ENCODE measurements at regions not wholly inside any gene's neighbourhood (a gene's known extent, or its start where the extent isn't known, plus 50 kb on each side); places are given as distances from the start of the nearest gene placed in this dataset.

GRCh38 chr14:29061702-29062101, 295.1 kb downstream of the FOXG1 start:
- no peak for TF ChIP-seq POLR2A (IDR thresholded peaks at IDR 0.05)
- TF ChIP-seq, protein P1, sequence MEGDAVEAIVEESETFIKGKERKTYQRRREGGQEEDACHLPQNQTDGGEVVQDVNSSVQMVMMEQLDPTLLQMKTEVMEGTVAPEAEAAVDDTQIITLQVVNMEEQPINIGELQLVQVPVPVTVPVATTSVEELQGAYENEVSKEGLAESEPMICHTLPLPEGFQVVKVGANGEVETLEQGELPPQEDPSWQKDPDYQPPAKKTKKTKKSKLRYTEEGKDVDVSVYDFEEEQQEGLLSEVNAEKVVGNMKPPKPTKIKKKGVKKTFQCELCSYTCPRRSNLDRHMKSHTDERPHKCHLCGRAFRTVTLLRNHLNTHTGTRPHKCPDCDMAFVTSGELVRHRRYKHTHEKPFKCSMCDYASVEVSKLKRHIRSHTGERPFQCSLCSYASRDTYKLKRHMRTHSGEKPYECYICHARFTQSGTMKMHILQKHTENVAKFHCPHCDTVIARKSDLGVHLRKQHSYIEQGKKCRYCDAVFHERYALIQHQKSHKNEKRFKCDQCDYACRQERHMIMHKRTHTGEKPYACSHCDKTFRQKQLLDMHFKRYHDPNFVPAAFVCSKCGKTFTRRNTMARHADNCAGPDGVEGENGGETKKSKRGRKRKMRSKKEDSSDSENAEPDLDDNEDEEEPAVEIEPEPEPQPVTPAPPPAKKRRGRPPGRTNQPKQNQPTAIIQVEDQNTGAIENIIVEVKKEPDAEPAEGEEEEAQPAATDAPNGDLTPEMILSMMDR (IDR thresholded peaks at IDR 0.05): no peak
- no peaks in the 10 kb centered on the region for H3K9me3 ChIP-seq
- no peaks in the 10 kb centered on the region for H3K27me3 ChIP-seq
- 31% methylated on average over 2 of the region's 2 CpGs for WGBS (ENCODE audit: insufficient coverage, low coverage, low lambda C conversion rate, missing lambda C conversion rate)
- H3K4me3 ChIP-seq: no peak overlapping the region
- ATAC-seq: no peak
- no peak overlapping the region for H3K27ac ChIP-seq
- DNase-seq: no peak
- intact Hi-C loops (cut with DNase I): no loop called here
- H3K36me3 ChIP-seq: no peaks in the 10 kb centered on the region
- no peaks in the 10 kb centered on the region for H3K4me1 ChIP-seq

DNA sequence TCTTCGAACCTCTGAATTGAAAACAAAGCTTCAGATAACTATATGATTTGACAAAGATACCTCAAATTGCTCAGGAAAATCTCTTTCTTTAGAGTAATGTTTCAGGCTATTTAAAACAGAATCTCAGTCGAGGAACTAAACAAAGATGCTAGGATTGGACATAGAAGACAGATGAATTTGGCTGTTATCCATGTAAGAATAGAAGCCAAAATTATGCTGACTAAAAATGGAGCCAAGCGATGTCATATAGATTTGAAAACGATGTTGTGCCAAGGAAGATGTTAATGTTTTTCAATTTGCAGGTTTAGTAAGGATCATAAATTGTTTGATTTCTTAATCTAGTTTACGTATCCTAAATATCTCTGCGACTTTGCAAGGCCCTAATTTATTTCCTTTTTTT, 295.9 kb downstream of the FOXG1 start:
- 64% methylated on average over 6 of the region's 6 CpGs for WGBS (ENCODE audit: insufficient coverage, low coverage, low lambda C conversion rate, missing lambda C conversion rate)
- H3K9me3 ChIP-seq: no peaks in the 10 kb centered on the region
- ATAC-seq (no peak), DNase-seq (no peak)
- no peaks in the 10 kb centered on the region for H3K27me3 ChIP-seq
- intact Hi-C loops (cut with DNase I): no loop called here
- no peak overlapping the region for H3K4me3 ChIP-seq
- TF ChIP-seq, protein P1 (IDR thresholded peaks at IDR 0.05): no peak
- H3K36me3 ChIP-seq: no peaks in the 10 kb centered on the region
- no peak overlapping the region for H3K27ac ChIP-seq
- H3K4me1 ChIP-seq: no peaks in the 10 kb centered on the region

DNA sequence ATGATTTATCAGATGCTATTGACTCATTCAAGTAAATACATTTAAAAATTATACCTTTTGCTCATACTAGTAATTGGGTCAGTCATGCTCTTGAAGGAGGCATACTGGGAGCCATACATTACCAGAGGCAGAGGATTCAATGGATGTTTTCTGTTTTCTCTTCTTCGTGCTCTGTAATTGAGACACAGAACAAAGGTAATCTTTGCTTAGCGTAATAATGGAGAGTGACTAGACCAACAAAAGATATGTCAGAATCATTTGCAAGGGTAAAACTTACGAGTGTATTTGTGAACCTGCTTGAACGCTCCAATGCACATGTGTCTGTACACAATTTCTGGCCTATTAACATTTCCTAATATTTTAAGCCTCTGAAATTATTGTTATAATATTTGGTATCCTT, 296.4 kb downstream of the FOXG1 start:
- ATAC-seq: no peak
- intact Hi-C loops (cut with DNase I): no loop called here
- H3K4me3 ChIP-seq: no peak overlapping the region
- no peaks in the 10 kb centered on the region for H3K9me3 ChIP-seq
- TF ChIP-seq, protein P1 (IDR thresholded peaks at IDR 0.05): no peak
- TF ChIP-seq POLR2A (IDR thresholded peaks at IDR 0.05): no peak
- no peaks in the 10 kb centered on the region for H3K36me3 ChIP-seq
- WGBS (ENCODE audit: insufficient coverage, low coverage, low lambda C conversion rate, missing lambda C conversion rate): 64% methylated on average over 4 of the region's 4 CpGs
- no peaks in the 10 kb centered on the region for H3K4me1 ChIP-seq
- H3K27me3 ChIP-seq: no peaks in the 10 kb centered on the region
- DNase-seq: no peak
- no peak overlapping the region for H3K27ac ChIP-seq

DNA sequence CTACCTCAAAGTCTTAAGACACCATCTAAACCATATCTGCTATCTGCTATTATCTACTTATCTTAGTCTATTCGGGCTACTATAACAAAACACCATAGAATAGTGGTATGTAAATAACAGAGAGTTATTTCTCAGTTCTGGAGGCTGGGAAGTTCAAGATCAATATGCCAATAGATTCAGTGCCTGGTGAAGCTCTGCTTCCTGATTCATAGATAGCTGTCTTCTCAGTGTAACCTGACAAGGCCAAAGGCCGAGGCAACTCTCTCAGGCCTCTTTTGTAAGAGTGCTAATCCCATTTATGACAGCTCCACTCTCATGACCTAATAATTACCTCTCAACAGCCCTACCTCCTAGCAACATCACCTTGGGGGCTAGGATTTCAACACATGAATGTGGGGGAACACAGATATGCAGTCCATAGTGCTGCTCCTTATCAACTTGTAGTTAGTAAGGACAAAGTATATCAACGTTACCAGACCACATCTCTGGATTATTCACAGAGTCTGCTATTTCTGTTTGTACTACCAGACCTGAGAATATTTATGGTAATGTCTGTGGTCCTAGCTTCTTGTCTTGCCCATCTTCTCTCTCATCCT, 297.8 kb downstream of the FOXG1 start:
- DNase-seq (no peak), ATAC-seq (no peak)
- TF ChIP-seq, protein P1 (IDR thresholded peaks at IDR 0.05): no peak
- no peak for TF ChIP-seq POLR2A (IDR thresholded peaks at IDR 0.05)
- no peak overlapping the region for H3K27ac ChIP-seq
- 31% methylated on average over 2 of the region's 3 CpGs for WGBS (ENCODE audit: insufficient coverage, low coverage, low lambda C conversion rate, missing lambda C conversion rate)
- no peaks in the 10 kb centered on the region for H3K36me3 ChIP-seq
- intact Hi-C loops (cut with DNase I): no loop called here
- no peaks in the 10 kb centered on the region for H3K4me1 ChIP-seq
- no peaks in the 10 kb centered on the region for H3K27me3 ChIP-seq
- H3K9me3 ChIP-seq: no peaks in the 10 kb centered on the region
- H3K4me3 ChIP-seq: no peak overlapping the region

GRCh38 chr14:29069228-29069627, 302.6 kb downstream of the FOXG1 start:
- no peak overlapping the region for H3K4me3 ChIP-seq
- DNase-seq (no peak), ATAC-seq (no peak)
- TF ChIP-seq, protein P1 (IDR thresholded peaks at IDR 0.05): no peak
- no peak for TF ChIP-seq POLR2A (IDR thresholded peaks at IDR 0.05)
- no peaks in the 10 kb centered on the region for H3K4me1 ChIP-seq
- H3K36me3 ChIP-seq: no peaks in the 10 kb centered on the region
- H3K27ac ChIP-seq: no peak overlapping the region
- H3K9me3 ChIP-seq: no peaks in the 10 kb centered on the region
- H3K27me3 ChIP-seq: no peaks in the 10 kb centered on the region
- WGBS (ENCODE audit: insufficient coverage, low coverage, low lambda C conversion rate, missing lambda C conversion rate): 13% methylated on average over 1 of the region's 1 CpG
- intact Hi-C loops (cut with DNase I): no loop called here
